ENCODE measurements at regions not wholly inside any gene's neighbourhood (a gene's known extent, or its start where the extent isn't known, plus 50 kb on each side); places are given as distances from the start of the nearest gene placed in this dataset.

GRCh38 chr7:41579961-41580935 lies 122.6 kb downstream of the INHBA start:
- TF ChIP-seq CTCF (IDR thresholded peaks at IDR 0.05; ENCODE audit: low read depth, low read length, missing input control) (no peak), NR2F2 (IDR thresholded peaks at IDR 0.05) (no peak), TAF1 (conservative IDR thresholded peaks at IDR 0.05) (no peak), HNF4A (conservative IDR thresholded peaks at IDR 0.05) (no peak), JUND (IDR thresholded peaks at IDR 0.05) (no peak), YY1 (IDR thresholded peaks at IDR 0.05) (no peak), SP1 (IDR thresholded peaks at IDR 0.05) (no peak), FOXA2 (IDR thresholded peaks at IDR 0.05) (no peak), FOXA1 (IDR thresholded peaks at IDR 0.05) (no peak), GABPA (IDR thresholded peaks at IDR 0.05 in 1 of 2, conservative IDR thresholded peaks at IDR 0.05 in 1 of 2) (no peak), HNF4G (IDR thresholded peaks at IDR 0.05) (no peak), RXRA (IDR thresholded peaks at IDR 0.05) (no peak), RAD21 (IDR thresholded peaks at IDR 0.05) (no peak)
- TF ChIP-seq, protein P1, sequence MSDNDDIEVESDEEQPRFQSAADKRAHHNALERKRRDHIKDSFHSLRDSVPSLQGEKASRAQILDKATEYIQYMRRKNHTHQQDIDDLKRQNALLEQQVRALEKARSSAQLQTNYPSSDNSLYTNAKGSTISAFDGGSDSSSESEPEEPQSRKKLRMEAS (IDR thresholded peaks at IDR 0.05), result no peak
- TF ChIP-seq, protein P2, sequence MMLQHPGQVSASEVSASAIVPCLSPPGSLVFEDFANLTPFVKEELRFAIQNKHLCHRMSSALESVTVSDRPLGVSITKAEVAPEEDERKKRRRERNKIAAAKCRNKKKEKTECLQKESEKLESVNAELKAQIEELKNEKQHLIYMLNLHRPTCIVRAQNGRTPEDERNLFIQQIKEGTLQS (IDR thresholded peaks at IDR 0.05), result no peak
- H3K9ac ChIP-seq (ENCODE audit: low read depth in 1 of 2, low read length in 2 of 2), result no peak overlapping the region
- WGBS, result 93% methylated on average over 3 of the region's 3 CpGs

DNA sequence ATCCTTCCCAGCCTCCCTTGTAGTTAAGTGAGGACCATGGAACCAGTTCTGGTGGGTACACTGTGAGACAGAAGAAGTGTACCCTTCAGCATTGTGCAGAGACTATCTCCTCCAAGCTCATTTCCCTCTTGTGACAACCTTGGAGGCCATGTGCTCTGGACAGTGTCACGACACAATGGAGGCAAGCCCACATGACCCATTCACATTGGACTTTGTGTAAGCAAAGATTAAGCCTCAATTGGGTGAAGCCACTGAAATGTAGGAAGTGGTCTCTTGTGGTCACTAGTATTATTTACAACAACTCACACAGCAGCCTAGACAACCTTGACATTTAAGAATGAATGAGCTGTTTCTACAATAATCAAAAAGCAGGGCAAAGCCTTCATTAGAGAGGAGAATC lies 124.2 kb downstream of the INHBA start:
- 88% methylated on average over 1 of the region's 1 CpG for WGBS
- H3K4me1 ChIP-seq (ENCODE audit: control insufficient read depth in 4 of 4, insufficient read depth in 4 of 4, low read length in 3 of 4), result no peaks in the 10 kb centered on the region
- no peak for TF ChIP-seq NR2F2 (IDR thresholded peaks at IDR 0.05)
- TF ChIP-seq CTCF (IDR thresholded peaks at IDR 0.05; ENCODE audit: low read depth, low read length, missing input control), result no peak
- no peak for TF ChIP-seq TAF1 (conservative IDR thresholded peaks at IDR 0.05)
- TF ChIP-seq, protein P3, sequence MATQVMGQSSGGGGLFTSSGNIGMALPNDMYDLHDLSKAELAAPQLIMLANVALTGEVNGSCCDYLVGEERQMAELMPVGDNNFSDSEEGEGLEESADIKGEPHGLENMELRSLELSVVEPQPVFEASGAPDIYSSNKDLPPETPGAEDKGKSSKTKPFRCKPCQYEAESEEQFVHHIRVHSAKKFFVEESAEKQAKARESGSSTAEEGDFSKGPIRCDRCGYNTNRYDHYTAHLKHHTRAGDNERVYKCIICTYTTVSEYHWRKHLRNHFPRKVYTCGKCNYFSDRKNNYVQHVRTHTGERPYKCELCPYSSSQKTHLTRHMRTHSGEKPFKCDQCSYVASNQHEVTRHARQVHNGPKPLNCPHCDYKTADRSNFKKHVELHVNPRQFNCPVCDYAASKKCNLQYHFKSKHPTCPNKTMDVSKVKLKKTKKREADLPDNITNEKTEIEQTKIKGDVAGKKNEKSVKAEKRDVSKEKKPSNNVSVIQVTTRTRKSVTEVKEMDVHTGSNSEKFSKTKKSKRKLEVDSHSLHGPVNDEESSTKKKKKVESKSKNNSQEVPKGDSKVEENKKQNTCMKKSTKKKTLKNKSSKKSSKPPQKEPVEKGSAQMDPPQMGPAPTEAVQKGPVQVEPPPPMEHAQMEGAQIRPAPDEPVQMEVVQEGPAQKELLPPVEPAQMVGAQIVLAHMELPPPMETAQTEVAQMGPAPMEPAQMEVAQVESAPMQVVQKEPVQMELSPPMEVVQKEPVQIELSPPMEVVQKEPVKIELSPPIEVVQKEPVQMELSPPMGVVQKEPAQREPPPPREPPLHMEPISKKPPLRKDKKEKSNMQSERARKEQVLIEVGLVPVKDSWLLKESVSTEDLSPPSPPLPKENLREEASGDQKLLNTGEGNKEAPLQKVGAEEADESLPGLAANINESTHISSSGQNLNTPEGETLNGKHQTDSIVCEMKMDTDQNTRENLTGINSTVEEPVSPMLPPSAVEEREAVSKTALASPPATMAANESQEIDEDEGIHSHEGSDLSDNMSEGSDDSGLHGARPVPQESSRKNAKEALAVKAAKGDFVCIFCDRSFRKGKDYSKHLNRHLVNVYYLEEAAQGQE (IDR thresholded peaks at IDR 0.05), result no peak
- TF ChIP-seq, protein P1 (IDR thresholded peaks at IDR 0.05), result no peak
- TF ChIP-seq, protein P2 (IDR thresholded peaks at IDR 0.05), result no peak
- TF ChIP-seq FOXA2 (IDR thresholded peaks at IDR 0.05), result no peak
- TF ChIP-seq, protein P4, sequence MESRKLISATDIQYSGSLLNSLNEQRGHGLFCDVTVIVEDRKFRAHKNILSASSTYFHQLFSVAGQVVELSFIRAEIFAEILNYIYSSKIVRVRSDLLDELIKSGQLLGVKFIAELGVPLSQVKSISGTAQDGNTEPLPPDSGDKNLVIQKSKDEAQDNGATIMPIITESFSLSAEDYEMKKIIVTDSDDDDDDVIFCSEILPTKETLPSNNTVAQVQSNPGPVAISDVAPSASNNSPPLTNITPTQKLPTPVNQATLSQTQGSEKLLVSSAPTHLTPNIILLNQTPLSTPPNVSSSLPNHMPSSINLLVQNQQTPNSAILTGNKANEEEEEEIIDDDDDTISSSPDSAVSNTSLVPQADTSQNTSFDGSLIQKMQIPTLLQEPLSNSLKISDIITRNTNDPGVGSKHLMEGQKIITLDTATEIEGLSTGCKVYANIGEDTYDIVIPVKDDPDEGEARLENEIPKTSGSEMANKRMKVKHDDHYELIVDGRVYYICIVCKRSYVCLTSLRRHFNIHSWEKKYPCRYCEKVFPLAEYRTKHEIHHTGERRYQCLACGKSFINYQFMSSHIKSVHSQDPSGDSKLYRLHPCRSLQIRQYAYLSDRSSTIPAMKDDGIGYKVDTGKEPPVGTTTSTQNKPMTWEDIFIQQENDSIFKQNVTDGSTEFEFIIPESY (IDR thresholded peaks at IDR 0.05), result no peak
- no peak for TF ChIP-seq HNF4A (conservative IDR thresholded peaks at IDR 0.05)
- TF ChIP-seq EGR1 (IDR thresholded peaks at IDR 0.05; ENCODE audit: low read depth in 2 of 2), result no peak
- no peak for TF ChIP-seq RXRA (IDR thresholded peaks at IDR 0.05)
- no peak for TF ChIP-seq YY1 (IDR thresholded peaks at IDR 0.05)
- no peak for TF ChIP-seq HNF4G (IDR thresholded peaks at IDR 0.05)
- TF ChIP-seq JUND (IDR thresholded peaks at IDR 0.05), result no peak
- TF ChIP-seq GABPA (IDR thresholded peaks at IDR 0.05 in 1 of 2, conservative IDR thresholded peaks at IDR 0.05 in 1 of 2), result no peak
- no peak for TF ChIP-seq FOXA1 (IDR thresholded peaks at IDR 0.05)
- no peak for DNase-seq (ENCODE audit: low spot score)
- no peak overlapping the region for H3K9ac ChIP-seq (ENCODE audit: low read depth in 1 of 2, low read length in 2 of 2)
- no peaks in the 10 kb centered on the region for H3K9me3 ChIP-seq (ENCODE audit: control insufficient read depth in 4 of 4, low read length in 3 of 4)
- no peak overlapping the region for H3K4me3 ChIP-seq (ENCODE audit: low read depth in 1 of 3, low read length in 3 of 3)
- no peaks in the 10 kb centered on the region for H3K36me3 ChIP-seq (ENCODE audit: control insufficient read depth in 4 of 4, insufficient read depth in 3 of 4, low read depth in 1 of 4, low read length in 3 of 4)
- H3K27ac ChIP-seq (ENCODE audit: low read depth in 1 of 2, low read length in 2 of 2), result no peak overlapping the region
- no peaks in the 10 kb centered on the region for H3K27me3 ChIP-seq (ENCODE audit: control insufficient read depth in 4 of 4, insufficient read depth in 4 of 4, low read length in 3 of 4)

More at GRCh38 chr7:41579961-41580935, 122.6 kb downstream of the INHBA start:
- no peak for DNase-seq (ENCODE audit: low spot score)
- Histone ChIP-seq H3K36me3 (ENCODE audit: control insufficient read depth in 4 of 4, insufficient read depth in 3 of 4, low read depth in 1 of 4, low read length in 3 of 4) (no peaks in the 10 kb centered on the region), H3K27ac (ENCODE audit: low read depth in 1 of 2, low read length in 2 of 2) (no peak overlapping the region), H3K27me3 (ENCODE audit: control insufficient read depth in 4 of 4, insufficient read depth in 4 of 4, low read length in 3 of 4) (no peaks in the 10 kb centered on the region), H3K9me3 (ENCODE audit: control insufficient read depth in 4 of 4, low read length in 3 of 4) (no peaks in the 10 kb centered on the region), H3K4me3 (ENCODE audit: low read depth in 1 of 3, low read length in 3 of 3) (no peak overlapping the region), H3K4me1 (ENCODE audit: control insufficient read depth in 4 of 4, insufficient read depth in 4 of 4, low read length in 3 of 4) (no peaks in the 10 kb centered on the region)

All from liver (tissue), 8 donors.